ENCODE measurements at regions not wholly inside any gene's neighbourhood (a gene's known extent, or its start where the extent isn't known, plus 50 kb on each side); places are given as distances from the start of the nearest gene placed in this dataset.

- Histone ChIP-seq H3K36me3 (no peaks in the 10 kb centered on the region), H3K27ac (no peak overlapping the region), H3K27me3 (no peaks in the 10 kb centered on the region), H3K4me3 (no peak overlapping the region), H3K4me1 (ENCODE audit: insufficient read depth) (no peaks in the 10 kb centered on the region), H3K9me3 (no peaks in the 10 kb centered on the region)
- no peak for TF ChIP-seq POLR2A (IDR thresholded peaks at IDR 0.05)
- no peak for TF ChIP-seq CTCF (IDR thresholded peaks at IDR 0.05)
- no peak for TF ChIP-seq EP300 (IDR thresholded peaks at IDR 0.05)
- intact Hi-C loops (cut with DNase I): no loop called here
- 54 to 60% (median 60%) methylated on average over 2 of the region's 2 CpGs for WGBS, 3 donors
- no peak for DNase-seq
Measured at GRCh38 chr4:144592264-144592663, 53.7 kb upstream of the HHIP start.

GRCh38 chr4:144594471-144594986 is 51.4 kb upstream of the HHIP start:
- no peaks in the 10 kb centered on the region for H3K36me3 ChIP-seq
- H3K27me3 ChIP-seq: no peaks in the 10 kb centered on the region
- no peak overlapping the region for H3K4me3 ChIP-seq
- no peak for DNase-seq
- TF ChIP-seq POLR2A (IDR thresholded peaks at IDR 0.05): no peak
- TF ChIP-seq CTCF (IDR thresholded peaks at IDR 0.05): no peak
- no peak for TF ChIP-seq EP300 (IDR thresholded peaks at IDR 0.05)
- no peak overlapping the region for H3K27ac ChIP-seq
- intact Hi-C loops (cut with DNase I): no loop called here
- no peaks in the 10 kb centered on the region for H3K4me1 ChIP-seq (ENCODE audit: insufficient read depth)
- no peaks in the 10 kb centered on the region for H3K9me3 ChIP-seq
- WGBS, 3 donors: 60 to 69% (median 64%) methylated on average over 1 of the region's 1 CpG

- Histone ChIP-seq H3K36me3 (no peaks in the 10 kb centered on the region), H3K4me3 (no peak overlapping the region), H3K9me3 (no peaks in the 10 kb centered on the region), H3K4me1 (ENCODE audit: insufficient read depth) (no peaks in the 10 kb centered on the region), H3K27ac (no peak overlapping the region), H3K27me3 (no peaks in the 10 kb centered on the region)
- no peak for TF ChIP-seq EP300 (IDR thresholded peaks at IDR 0.05)
- no peak for TF ChIP-seq POLR2A (IDR thresholded peaks at IDR 0.05)
- no peak for TF ChIP-seq CTCF (IDR thresholded peaks at IDR 0.05)
- 91 to 97% (median 92%) methylated on average over 3 of the region's 3 CpGs for WGBS, 3 donors
- no peak for DNase-seq
- intact Hi-C loops (cut with DNase I): no loop called here
Measured at GRCh38 chr4:144595681-144596080, 50.3 kb upstream of the HHIP start.

Measured in ovary (tissue), 7 donors.